OCI-M2 (cell line): ENCODE measurements at regions not wholly inside any gene's neighbourhood (a gene's known extent, or its start where the extent isn't known, plus 50 kb on each side); places are given as distances from the start of the nearest gene placed in this dataset.

Source experiments
- DNase-seq: peaks from one replicate; lab custom pipeline; 2025; ENCODE audit not compliant: unreplicated experiment; lab: John Stamatoyannopoulos, UW

GRCh38 chr9:117549444-117549843, 134.6 kb upstream of the ASTN2 start:
- no peak for DNase-seq

DNA sequence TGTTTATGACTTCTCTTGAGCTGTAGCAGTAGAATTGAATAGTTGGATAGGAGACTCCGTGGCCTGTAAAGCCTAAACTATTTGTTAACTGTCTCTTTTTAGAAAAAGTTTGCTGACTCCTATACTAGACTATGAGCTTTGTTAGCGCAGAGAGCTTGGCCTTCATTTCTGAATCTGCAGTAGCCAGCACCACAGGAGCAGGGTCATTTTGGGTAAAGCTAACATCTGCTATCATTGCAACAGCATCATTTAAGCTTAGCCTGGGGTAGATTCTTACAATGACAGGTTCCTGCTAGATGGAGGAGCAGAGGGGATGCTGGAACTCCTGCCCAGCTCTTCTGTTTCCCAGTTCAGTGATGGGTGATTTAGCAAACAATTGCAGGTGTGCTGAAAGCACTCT, 133.7 kb upstream of the ASTN2 start:
- no peak for DNase-seq

DNA sequence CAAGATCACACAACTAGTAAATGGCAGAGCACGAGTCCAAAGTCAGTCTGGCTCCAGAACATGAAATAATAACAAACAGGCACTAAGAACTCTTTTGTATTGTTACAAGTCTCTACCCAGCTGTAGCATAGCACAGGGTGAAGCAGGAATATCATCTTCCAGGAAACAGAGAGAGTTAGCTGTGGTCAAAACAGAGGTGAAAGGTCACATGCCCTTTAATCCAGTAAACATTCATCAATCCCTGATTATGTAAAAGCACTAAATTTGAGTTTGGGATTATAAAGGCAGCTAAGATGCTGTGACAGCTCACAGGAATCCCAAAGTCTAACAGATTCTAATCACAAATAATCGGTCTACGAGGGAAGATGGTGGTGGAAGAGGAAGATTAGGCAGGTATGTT, 133.0 kb upstream of the ASTN2 start:
- no peak for DNase-seq

GRCh38 chr9:117546894-117547678, 132.2 kb upstream of the ASTN2 start:
- DNase-seq: no peak

DNA sequence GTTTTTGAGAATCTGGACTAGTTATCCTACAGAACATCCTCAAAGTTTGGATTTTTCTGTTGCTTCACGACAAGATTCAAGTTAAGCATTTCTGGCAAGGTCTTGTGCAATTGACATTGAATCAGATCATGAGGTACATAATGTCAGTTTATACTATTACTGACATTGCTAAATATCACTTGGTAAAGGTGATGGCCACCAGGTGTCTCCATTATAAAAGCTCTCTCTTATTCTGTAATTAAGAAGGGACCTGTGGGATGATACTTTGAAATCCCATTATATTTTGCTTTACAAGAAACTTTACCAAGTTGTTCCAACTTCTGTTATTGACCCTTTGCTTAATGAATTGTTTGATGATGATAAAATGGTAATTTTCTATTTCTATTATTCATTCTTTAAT, 131.0 kb upstream of the ASTN2 start:
- no peak for DNase-seq

- no peak for DNase-seq
Observed at GRCh38 chr9:117543089-117543488, 128.2 kb upstream of the ASTN2 start.

DNA sequence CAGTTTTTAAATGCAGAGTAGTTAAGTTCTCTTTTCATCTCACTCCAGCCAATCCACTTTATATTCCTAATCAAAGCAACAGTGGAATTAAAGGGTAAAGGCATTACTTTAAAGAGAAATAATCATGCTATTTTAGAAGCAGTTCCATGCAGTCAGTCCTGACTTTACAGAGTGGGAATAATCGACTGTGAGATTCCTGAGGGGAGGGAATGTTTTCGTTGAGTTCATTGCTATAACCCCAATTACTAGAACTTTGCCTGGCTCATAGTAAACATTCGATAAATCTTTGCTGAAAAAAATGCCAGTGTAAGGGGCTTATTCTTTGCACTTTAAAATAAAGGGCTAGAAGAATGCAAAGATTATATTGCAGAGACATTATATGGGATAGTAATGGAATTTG, 127.2 kb upstream of the ASTN2 start:
- DNase-seq: no peak

DNA sequence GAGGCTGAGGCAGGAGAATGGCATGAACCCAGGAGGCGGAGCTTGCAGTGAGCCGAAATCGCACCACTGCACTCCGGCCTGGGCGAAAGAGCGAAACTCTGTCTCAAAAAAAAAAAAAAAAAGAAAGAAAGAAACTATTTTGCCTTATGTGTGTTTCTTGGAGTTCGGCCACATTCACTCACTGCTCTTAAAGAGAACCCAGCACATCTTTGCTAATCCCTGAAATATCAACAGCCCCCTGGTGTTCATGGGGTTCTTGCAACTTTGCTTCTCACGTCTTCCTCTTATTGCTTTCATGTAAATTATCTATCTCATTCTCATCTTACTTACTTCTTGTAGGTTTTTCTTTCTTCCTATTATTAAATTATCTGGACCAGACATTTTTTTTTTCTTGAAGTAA, 126.3 kb upstream of the ASTN2 start:
- DNase-seq: no peak

- no peak for DNase-seq
Observed at GRCh38 chr9:117535973-117536372, 121.1 kb upstream of the ASTN2 start.

DNA sequence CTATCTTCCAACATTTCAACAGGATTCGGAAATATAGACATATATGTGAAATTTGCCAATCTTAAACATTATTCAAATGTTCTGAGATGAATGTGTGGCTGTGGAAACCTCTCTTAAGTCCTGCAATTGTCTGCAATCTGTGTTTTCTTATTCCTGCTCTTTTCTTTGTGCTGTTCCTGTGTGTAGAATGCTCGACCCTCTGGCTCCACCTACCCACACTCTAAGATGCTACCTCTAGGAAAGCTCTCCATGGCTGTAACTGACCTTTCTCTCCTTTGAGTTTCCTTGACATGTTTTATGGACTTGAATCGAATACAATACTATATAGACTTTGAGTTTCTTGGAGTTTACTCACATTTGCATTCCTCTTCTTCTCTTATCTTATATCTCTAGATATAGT, 120.6 kb upstream of the ASTN2 start:
- no peak for DNase-seq

DNA sequence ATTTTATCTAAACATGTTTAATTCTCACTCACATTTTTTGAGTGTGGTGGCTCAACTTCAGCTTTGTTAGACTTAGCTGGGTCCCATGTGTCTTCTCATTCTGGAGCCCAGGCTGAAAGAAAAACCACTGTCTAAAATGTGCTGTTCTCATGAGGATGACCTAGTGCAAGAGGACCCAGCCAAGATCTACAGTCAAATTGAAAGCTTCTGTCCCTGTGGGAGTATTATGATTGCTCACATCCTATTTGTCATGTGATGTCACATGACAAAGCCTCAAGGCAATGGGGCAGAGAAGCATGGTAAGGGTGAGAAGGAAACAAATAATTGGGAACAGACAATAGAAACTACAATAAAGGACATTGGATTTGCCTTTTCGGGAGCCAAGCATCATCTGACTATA, 113.4 kb upstream of the ASTN2 start:
- no peak for DNase-seq

- DNase-seq: no peak
Observed at GRCh38 chr9:117526674-117527073, 111.8 kb upstream of the ASTN2 start.

DNA sequence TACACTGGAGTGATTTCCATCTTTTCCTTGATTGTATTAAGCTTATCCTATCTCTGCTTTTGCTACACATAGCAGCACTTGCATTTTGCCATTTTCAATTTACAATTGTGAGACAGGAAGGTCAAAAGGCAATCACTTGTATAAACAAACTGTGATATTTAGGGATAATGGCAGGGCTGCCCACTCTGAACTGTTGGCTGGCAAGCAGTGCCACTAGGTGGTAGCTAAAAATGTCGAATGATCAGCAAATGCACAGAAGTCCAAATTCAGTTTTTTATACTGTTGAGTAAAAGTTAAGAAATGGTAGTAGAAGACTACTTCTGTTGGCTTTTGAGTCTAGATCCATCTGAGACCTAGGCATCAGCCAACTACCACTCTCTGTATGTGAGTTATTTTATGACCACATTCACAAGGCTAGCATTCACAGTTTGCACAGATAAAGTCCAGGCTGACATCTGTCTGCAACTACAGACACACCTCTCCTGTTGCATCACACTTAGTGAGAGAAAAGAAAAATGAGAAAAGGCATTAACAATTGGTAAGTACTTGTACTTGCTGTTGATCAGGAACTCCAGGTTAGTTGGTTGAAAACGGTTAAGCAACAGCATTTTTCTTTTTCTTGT, 108.8 kb upstream of the ASTN2 start:
- DNase-seq: no peak

GRCh38 chr9:117521293-117521692, 106.4 kb upstream of the ASTN2 start:
- no peak for DNase-seq

GRCh38 chr9:117516676-117517632, 102.1 kb upstream of the ASTN2 start:
- no peak for DNase-seq

- DNase-seq: no peak
Observed at GRCh38 chr9:117511852-117512481, 97.1 kb upstream of the ASTN2 start.

DNA sequence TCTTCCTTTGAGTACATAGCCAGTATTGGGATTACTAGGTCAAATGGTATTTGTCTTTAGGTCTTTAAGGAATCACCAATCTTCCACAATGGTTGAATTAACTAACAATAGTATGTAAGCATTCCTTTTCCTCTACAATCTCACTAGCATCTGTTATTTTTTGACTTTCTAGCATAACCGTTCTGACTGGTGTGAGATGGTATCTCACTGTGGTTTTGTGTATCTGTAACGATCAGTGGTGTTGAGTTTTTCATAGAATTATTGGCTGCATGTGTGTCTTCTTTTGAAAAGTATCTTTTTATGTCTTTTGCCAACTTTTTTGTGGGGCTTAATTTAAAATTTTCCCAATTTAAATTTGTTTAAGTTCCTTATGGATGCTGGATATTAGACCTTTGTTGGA, 81.5 kb upstream of the ASTN2 start:
- no peak for DNase-seq

DNA sequence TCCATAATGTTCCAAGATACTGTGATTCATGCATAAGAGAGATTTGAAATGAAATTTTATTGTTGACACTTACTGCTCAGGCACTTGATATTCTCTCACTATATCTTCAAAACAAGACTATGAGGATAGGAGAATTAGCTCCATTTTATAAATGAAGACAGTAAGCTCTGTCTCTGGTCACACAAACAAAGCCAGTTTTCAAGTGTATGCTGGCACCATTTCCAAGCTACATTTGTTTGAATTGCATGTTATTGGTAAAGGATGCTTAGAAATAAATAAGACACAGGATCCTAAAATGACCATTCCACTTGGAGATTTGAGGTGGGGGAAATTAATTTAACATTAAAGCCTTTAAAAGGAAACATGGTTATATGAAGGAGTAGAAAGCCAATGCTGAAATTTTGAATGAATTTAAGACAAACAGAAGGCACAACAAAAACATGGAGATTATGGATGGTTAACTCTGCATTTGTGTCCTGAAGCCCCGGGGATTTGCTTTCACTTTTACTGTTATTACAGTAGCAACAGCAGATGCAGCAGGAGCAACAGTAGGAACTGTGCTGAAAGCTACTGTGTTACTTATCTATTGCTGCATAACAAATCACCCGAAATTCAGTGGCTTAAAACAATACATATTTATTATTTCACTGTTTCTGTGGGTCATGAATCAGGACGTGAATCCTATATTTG, 79.7 kb upstream of the ASTN2 start:
- DNase-seq: no peak

- DNase-seq: no peak
Observed at GRCh38 chr9:117492476-117492875, 77.6 kb upstream of the ASTN2 start.

GRCh38 chr9:117491491-117491890, 76.6 kb upstream of the ASTN2 start:
- no peak for DNase-seq

DNA sequence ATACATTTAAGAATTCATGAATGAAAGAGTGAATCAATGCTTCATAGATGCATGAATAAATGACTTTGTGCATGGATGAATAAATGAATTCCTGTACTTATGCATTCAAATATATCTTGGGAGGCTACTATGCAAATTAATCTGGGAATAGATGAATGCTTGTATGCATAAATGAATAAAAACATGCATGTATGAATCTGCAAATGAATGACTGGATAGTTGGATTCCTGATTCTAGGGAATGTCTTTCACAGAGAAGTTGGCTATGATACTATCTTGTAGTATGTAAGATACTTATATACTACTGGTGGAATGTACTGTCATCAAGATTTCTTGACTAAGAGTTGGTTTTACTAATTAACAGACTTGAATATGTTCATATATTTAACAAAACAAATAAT, 75.3 kb upstream of the ASTN2 start:
- no peak for DNase-seq
